AG10803 (cell line): ENCODE measurements at regions not wholly inside any gene's neighbourhood (a gene's known extent, or its start where the extent isn't known, plus 50 kb on each side); places are given as distances from the start of the nearest gene placed in this dataset.
A peak's percentile ranks its signal among the peaks of the same experiment; 100 is the strongest.

Source experiments
- DNase-seq: peaks from one replicate; pipeline ENCODE4 v3.0.0; 2010; ENCODE audit warnings: low read depth
- H3K4me3 ChIP-seq: 2 replicates; pipeline ENCODE4 v1.5.1; 2011; ENCODE audit warnings: mild to moderate bottlenecking, low read length, control low read depth
- CTCF ChIP-seq: conservative IDR thresholded peaks from 2 replicates; pipeline ENCODE4 v1.5.1; 2011; ENCODE audit warnings: mild to moderate bottlenecking, low read length, control low read depth, inconsistent platforms

DNA sequence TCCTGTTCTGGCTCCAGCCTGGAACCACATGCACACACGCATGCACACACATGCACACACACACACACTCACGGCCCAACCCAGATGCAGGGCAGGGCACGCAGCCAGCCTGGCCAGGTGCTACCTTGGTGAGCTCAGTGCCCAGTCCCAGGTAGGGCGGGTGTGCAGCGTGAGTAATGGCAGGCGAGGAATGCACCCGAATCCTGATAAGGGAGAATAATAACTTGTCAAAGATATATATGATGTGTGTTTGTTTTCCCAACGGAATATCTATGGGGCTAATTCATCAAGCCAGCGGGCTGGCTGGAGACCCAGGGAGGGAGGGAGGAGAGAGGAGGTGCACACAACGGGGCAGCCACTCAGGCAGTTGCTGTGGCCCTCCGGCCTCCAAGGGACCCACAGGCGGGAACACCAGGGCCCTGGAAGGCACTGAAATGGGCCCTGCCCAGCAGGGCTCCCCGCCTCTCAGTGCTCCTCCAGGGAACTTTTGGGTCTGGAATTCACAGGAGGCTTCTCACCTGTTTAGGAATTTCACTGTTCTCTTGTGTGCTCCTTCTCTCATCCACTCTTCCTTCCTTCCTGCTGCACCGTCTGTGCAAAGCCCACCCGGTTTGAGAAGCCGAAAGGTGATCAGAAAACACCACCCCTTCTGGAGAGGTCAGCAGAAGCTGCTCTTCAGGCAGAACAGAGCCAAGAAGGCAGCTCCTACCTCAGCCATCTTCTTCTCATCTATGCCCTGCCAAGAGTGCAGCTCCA is 79.0 kb downstream of the BUD13 start:
- no peak for DNase-seq
- H3K4me3 ChIP-seq: no peak overlapping the region
- no peak for TF ChIP-seq CTCF

GRCh38 chr11:116693102-116693570 is 79.7 kb downstream of the BUD13 start:
- no peak overlapping the region for H3K4me3 ChIP-seq
- TF ChIP-seq CTCF: no peak
- no peak for DNase-seq

DNA sequence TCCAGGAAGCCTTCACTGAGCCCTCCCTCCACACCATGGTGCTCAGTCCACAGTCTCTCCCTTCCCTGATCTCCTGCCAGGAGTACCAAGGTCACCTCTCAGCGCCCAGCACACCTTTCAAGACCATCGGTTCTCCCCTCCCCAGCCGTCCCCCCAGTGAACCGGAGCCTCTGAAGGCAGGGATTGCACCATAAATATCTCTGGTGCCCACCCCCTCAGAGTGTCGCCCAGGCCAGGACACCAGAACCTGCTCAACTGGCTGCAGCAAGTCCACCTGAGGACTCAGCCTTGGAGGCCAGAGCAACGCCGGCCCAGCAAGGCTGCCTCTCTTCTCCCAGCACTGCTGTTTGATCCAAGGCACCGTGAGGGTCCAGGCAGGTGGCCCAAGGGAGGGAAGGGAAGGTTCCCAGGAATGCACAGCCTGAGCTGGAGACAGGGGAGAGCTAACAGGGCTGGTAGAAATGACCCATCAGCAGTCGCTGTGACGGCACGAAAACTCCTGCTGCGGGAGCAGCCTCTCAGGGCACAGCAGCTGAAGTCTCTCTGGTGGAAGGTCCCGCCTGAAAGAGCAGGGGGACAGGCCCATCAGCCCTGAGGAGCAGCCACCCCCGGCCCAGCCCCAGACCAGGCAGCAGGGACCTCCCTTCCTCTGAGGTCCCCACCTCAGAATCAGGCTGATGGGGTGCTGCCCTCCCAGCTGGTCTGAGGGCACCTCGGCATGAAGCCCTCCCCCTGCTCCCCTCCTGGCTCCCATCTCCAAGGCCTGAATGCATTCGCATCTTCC is 80.3 kb downstream of the BUD13 start:
- no peak for DNase-seq
- no peak for TF ChIP-seq CTCF
- no peak overlapping the region for H3K4me3 ChIP-seq

- H3K4me3 ChIP-seq: no peak overlapping the region
- TF ChIP-seq CTCF: peak; percentile 86
- peak; percentile 18 for DNase-seq
Measured at GRCh38 chr11:116691771-116692177, 81.0 kb downstream of the BUD13 start.

- DNase-seq: no peak
- no peak overlapping the region for H3K4me3 ChIP-seq
- TF ChIP-seq CTCF: no peak
Measured at GRCh38 chr11:116690611-116691010, 82.2 kb downstream of the BUD13 start.

DNA sequence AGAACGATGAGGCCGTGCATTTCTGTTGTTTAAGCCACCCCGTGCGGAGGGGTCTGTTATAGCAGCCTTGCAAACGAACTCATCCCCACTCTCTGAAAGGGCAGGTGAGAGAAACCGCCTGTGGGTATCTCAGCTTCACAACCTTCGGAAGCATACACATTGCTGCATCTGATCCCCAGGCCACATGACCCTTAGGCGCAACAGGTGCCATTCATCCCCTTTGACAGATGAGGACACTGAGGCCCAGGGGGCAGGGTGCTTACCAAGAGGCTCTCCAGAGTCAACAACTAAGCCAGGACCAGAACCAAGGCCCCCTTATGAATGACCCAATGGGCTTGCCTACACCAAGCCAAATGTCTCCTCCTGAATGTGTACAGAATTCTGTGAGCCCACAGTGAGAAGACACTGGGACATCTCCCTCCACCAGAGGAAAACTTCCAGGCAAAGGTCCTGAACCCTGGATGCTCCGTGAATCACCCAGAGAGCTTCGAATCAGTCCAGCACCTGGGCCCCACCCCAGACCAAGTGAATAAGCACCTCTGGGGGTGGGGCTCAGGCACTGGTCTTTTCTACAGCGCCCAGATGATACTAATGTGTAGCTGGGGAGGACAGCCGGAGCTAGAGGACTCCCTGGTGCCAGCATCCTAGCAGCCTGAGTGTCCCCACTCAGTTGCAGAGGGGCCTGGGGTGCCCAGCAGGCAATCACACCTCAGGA is 83.2 kb downstream of the BUD13 start:
- no peak for TF ChIP-seq CTCF
- DNase-seq: no peak
- no peak overlapping the region for H3K4me3 ChIP-seq

DNA sequence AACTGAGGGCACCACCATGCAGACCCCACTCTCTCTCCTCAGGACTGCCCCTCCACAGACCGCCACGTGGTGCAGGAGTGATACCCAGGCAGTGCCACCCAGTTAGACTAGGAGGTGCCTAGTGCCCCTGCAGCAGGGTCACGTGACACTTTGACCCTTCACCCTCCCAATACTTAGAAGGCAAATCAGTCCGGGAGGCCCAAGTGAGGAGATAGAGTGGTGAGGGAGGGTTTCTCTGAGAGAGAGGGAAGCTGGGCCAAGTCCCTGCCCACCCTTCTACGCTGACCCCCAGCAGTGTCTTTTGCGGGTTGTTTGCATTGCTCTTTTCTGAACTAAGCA is 84.6 kb downstream of the BUD13 start:
- no peak for TF ChIP-seq CTCF
- DNase-seq: no peak
- no peak overlapping the region for H3K4me3 ChIP-seq
